Ammon's horn (tissue), 1 donor: ENCODE measurements at regions not wholly inside any gene's neighbourhood (a gene's known extent, or its start where the extent isn't known, plus 50 kb on each side); places are given as distances from the start of the nearest gene placed in this dataset.
"Not testable (repeated sequence)": the region's sequence is repeated elsewhere in the genome, so short reads cannot be mapped to it uniquely, and the experiment has no call there.

ENCODE experiments used
- DNase-seq: peaks from one replicate; pipeline ENCODE4 v3.0.0-alpha.2; 2016; ENCODE audit warnings: low spot score

DNA sequence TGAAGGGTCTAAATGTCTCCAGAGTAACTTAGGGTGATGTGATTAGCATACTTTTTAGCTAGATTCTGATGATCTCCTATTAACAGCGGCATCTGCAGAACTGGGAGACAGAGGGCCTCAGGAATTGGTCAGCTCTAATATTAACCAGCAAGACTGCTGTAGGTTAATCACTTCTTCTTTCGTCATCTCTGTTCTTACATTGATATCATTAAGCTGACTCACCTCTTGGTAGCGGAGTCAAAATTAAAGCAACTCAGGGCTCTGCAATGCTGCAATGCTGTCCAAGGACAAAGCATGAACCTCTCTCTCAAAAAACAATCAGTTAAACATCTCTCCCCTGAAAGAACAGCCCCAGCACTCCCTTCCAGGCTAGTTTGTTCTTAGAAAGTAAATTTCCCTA is 57.5 kb upstream of the TRA2B start:
- DNase-seq: no peak

DNA sequence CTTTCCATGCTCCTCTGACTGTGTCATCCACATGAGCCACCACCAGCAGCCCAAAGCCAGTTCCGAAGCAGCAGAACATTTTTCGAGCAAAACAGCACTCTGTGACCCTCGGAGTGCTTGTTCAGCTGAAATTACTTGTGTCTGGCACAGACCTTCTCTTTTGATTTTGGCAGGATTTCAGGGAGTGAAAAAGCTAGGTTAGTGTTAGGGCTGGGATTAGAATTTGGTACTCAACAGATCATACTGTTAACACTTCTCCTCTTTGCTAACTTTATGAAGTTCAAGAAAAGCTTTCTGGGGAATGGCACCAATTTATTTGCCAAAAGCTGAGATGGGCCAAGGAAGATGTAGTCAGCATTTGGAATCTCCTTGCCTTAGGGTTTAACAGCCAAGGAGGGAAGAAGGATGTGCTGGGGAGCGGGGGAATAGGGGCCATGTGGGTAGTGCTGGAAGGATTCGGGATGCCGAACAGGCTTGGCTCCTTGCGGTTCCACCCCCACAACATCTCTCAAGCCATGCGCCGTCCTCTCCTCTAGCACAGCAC is 55.1 kb upstream of the TRA2B start:
- DNase-seq: peak; percentile 20

DNA sequence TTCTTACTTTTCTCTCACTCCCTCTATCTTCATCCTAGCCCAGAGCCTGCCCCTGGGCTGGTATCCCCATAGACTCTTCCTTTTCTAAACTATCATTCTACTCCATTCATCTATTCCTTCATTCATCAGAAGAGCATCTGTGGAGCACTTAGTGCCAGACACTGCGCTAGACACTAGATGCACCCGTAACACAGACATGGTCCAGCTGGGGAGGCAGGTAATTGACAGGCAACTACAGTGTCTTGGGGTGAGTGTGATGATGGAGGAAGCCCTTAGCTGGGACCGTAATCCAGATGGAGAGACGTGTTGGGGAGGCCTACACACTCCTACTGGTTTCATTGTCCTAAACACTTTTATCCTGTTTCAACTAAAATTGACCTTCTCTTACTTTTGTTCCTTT is 53.2 kb upstream of the TRA2B start:
- DNase-seq: not testable (repeated sequence)

DNA sequence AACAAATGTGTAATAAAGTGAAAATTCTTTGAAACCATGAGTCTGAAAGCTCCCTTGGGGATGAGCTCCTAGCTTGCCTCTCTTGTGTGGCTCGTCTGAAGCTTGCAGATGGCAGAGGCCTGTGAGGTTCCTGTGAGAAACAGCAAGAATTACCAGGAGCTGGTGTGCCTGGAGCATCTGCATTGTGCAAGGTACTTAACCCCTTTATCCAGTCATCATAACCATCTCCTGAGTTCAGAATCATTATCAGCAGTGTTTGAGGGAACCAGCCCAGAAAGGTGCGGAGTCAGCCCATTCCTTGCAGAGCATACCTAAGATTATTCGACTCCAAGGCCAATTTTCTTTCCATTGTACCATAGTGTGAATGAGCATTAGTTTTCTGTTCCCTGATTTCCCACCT is 51.7 kb upstream of the TRA2B start:
- DNase-seq: no peak

DNA sequence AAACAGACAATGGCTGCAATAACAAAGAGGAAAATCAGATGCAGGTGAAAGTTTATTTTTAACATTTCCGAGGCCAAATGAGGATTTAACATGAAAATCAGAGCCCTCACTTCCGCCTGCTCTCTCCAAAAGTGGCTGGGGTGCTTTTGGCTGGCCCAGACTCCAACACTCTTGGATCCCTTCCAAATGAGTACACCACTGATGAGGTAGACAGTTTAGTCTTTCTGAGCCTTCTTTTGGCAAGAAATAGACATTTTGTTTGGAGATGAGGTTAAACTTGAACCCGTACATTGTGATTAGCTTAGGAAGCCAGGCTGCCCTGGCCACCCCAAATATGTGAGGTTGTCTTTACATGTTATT is 51.0 kb upstream of the TRA2B start:
- DNase-seq: no peak

DNA sequence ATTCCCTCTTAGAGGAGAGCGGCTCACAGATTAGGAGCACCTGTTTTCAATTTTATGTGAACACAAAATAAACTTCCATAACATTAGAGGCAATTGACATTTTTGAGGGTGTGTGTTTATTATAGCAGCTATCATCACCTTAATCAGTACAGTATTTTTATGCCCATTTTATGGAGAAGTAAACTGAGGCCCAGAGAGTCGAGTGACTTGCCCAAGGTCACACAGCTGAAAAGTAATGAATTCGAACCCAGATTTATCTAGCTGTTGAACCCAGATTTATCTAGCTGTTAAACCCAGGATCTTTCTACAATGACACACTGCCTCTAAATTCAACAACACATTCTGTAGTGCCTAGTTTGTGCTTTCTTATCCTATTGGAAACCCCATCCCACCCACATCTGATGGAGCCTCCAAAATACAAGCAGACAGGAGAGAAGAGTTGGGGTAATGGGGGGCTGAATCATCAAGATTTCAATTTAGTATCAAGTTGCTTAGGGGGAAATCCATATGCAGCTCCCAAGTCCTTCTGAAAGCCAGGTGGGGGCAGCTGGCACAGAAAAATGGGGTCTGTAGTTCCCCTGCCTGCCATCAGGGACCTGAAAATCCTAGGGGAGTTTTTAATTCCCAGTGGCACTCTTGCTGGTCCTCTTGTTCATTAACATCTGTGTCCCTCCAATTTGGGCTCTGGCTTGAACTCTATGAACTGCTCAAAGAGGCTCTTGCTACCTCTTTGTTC is 50.4 kb upstream of the TRA2B start:
- no peak for DNase-seq
